ENCODE measurements at regions not wholly inside any gene's neighbourhood (a gene's known extent, or its start where the extent isn't known, plus 50 kb on each side); places are given as distances from the start of the nearest gene placed in this dataset.

DNA sequence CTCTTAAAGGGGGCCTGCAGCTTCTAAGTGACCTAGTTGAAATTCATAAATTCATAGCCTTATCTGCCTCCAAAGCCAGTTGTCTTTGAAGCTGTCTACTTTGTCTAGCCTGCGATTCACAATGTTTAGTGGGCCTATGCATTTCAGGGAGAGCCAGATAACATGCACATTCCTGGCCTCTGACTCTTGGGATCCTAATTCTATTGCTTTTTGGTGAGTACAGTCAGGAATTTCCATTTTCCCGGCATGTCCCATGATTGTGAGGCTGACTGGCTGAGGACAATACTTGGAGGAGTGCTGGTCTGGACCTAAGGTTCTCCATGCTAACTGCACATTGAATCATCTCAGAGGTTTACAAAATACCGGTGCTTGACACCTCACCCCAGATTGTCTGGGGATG is 155.0 kb downstream of the MSL3 start:
- 80 to 100% methylated on average over 3 of the region's 3 CpGs for WGBS, 2 donors
- H3K4me1 ChIP-seq: no peaks in the 10 kb centered on the region
- ATAC-seq (ENCODE audit: low FRiP score in 2 of 2) (no peak), DNase-seq (no peak)
- no peaks in the 10 kb centered on the region for H3K36me3 ChIP-seq
- H3K9me3 ChIP-seq: peaks cover 0 to 2% (median 0%) of the 10 kb centered on the region in 4 donors
- TF ChIP-seq POLR2AphosphoS5 (IDR thresholded peaks at IDR 0.05): no peak
- TF ChIP-seq EP300 (IDR thresholded peaks at IDR 0.05): no peak
- TF ChIP-seq POLR2A (IDR thresholded peaks at IDR 0.05): no peak
- TF ChIP-seq, protein P1, sequence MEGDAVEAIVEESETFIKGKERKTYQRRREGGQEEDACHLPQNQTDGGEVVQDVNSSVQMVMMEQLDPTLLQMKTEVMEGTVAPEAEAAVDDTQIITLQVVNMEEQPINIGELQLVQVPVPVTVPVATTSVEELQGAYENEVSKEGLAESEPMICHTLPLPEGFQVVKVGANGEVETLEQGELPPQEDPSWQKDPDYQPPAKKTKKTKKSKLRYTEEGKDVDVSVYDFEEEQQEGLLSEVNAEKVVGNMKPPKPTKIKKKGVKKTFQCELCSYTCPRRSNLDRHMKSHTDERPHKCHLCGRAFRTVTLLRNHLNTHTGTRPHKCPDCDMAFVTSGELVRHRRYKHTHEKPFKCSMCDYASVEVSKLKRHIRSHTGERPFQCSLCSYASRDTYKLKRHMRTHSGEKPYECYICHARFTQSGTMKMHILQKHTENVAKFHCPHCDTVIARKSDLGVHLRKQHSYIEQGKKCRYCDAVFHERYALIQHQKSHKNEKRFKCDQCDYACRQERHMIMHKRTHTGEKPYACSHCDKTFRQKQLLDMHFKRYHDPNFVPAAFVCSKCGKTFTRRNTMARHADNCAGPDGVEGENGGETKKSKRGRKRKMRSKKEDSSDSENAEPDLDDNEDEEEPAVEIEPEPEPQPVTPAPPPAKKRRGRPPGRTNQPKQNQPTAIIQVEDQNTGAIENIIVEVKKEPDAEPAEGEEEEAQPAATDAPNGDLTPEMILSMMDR (IDR thresholded peaks at IDR 0.05): no peak
- no peak overlapping the region for H3K27ac ChIP-seq
- H3K4me3 ChIP-seq: no peak overlapping the region
- no peaks in the 10 kb centered on the region for H3K27me3 ChIP-seq

DNA sequence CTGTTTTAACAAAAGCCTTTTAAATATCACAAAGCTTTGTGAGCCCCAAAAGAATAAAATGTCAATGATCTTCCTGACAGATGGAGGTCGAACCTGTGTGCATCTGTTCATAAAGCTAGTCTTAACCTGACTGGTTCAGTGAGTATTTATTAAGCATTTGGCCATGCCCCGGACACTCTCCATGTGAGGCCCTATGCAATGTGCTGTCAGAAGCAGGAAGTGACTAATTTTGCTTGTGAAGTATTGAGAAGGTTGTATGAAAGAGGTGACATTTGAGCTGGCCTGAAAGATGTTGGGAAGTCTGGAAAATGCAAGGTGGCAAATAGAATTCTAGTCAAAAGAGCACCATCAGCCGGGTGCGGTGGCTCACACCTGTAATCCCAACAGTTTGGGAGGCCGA is 171.4 kb downstream of the MSL3 start:
- no peak overlapping the region for H3K27ac ChIP-seq
- TF ChIP-seq EP300 (IDR thresholded peaks at IDR 0.05): no peak
- TF ChIP-seq POLR2AphosphoS5 (IDR thresholded peaks at IDR 0.05): no peak
- TF ChIP-seq, protein P1 (IDR thresholded peaks at IDR 0.05): no peak
- no peak for ATAC-seq (ENCODE audit: low FRiP score in 2 of 2)

DNA sequence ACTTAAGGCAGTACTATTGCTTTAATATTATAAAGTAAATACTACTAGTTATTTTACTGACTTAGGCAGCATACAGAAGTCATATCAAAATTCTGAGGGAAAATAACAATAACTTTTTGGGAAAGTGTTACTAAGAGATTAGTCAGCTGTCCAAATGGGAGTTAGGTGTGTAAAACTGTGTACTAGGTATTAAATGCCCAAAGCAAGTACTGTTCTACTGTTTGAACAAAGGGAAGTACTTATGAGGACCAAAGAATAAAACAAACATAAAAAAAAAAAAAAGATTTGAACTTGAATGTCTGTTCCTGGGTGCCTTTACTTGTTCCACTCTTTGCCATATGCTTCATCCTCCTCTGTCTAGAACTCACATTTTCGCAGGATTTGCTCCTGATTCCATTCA is 174.4 kb downstream of the MSL3 start:
- Histone ChIP-seq H3K9me3 (no peaks in the 10 kb centered on the region), H3K4me3 (no peak overlapping the region), H3K36me3 (no peaks in the 10 kb centered on the region), H3K27ac (no peak overlapping the region), H3K4me1 (no peaks in the 10 kb centered on the region), H3K27me3 (no peaks in the 10 kb centered on the region)
- ATAC-seq (ENCODE audit: low FRiP score in 2 of 2) (no peak), DNase-seq (no peak)
- 58 to 77% methylated on average over 1 of the region's 1 CpG for WGBS, 2 donors
- TF ChIP-seq POLR2A (IDR thresholded peaks at IDR 0.05): no peak

More for the DNA sequence above, 171.4 kb downstream of the MSL3 start:
- WGBS, 2 donors: 69 to 71% methylated on average over 5 of the region's 5 CpGs
- H3K9me3 ChIP-seq: no peaks in the 10 kb centered on the region
- DNase-seq: no peak
- no peaks in the 10 kb centered on the region for H3K36me3 ChIP-seq
- no peak overlapping the region for H3K4me3 ChIP-seq
- H3K4me1 ChIP-seq: no peaks in the 10 kb centered on the region
- H3K27me3 ChIP-seq: no peaks in the 10 kb centered on the region

DNA sequence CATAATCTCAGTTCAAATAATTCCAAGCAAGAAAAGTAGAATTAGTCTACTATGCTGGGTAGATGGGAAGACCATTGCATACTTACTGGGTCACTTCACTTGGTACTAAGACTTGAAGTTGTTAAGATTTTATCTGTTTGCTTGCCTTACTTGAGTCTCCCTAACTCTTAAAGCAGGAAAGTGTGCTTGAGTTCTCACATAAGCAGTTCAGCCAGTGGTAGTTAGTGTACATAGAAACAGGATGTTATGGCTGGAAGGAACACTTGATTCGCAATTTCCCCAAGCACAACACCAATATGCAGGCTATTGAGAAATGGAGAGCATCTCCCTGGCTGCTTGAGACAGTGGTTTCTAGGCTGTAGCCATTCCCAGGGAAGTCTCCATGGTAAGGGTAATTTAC is 176.1 kb downstream of the MSL3 start:
- H3K27me3 ChIP-seq: no peaks in the 10 kb centered on the region
- TF ChIP-seq, protein P1 (IDR thresholded peaks at IDR 0.05): no peak
- no peak overlapping the region for H3K27ac ChIP-seq
- DNase-seq (no peak), ATAC-seq (ENCODE audit: low FRiP score in 2 of 2) (no peak)
- no peaks in the 10 kb centered on the region for H3K36me3 ChIP-seq
- no peaks in the 10 kb centered on the region for H3K9me3 ChIP-seq
- H3K4me3 ChIP-seq: no peak overlapping the region
- H3K4me1 ChIP-seq: no peaks in the 10 kb centered on the region
- WGBS, 2 donors: 43 to 50% methylated on average over 1 of the region's 1 CpG

DNA sequence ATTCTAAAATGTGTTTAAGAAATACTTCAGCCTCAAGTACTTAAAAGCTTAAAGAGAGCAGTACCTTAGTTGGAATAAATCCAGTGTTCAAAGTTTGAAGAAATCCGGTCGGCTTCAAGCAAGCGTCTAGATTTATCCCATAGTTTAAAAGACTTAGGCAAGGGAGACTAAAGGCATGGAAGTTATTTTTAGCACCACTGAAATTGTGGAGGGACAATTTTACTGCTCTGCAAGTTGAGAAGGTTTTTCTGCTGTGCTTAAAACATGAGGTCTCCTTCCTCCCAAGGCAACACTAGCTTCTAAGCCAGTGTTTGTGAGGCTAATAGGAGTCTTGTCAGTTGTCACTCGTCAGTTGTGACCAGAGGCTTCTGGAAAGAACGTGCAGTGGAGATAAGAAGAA is 183.5 kb downstream of the MSL3 start:
- no peak for TF ChIP-seq POLR2A (IDR thresholded peaks at IDR 0.05)
- no peak for TF ChIP-seq EP300 (IDR thresholded peaks at IDR 0.05)
- TF ChIP-seq POLR2AphosphoS5 (IDR thresholded peaks at IDR 0.05): no peak
- TF ChIP-seq, protein P1 (IDR thresholded peaks at IDR 0.05): no peak
- Histone ChIP-seq H3K9me3 (no peaks in the 10 kb centered on the region), H3K27me3 (no peaks in the 10 kb centered on the region), H3K4me3 (no peak overlapping the region), H3K36me3 (no peaks in the 10 kb centered on the region), H3K4me1 (no peaks in the 10 kb centered on the region), H3K27ac (no peak overlapping the region)
- no peak for ATAC-seq (ENCODE audit: low FRiP score in 2 of 2)
- no peak for DNase-seq
- WGBS, 2 donors: 44 to 48% methylated on average over 5 of the region's 5 CpGs

Data from upper lobe of left lung (tissue), 6 donors.